ENCODE measurements at regions not wholly inside any gene's neighbourhood (a gene's known extent, or its start where the extent isn't known, plus 50 kb on each side); places are given as distances from the start of the nearest gene placed in this dataset.

GRCh38 chr5:2860101-2860500 is 108.6 kb upstream of the IRX2 start (continued):
- TF ChIP-seq PHF8 (IDR thresholded peaks at IDR 0.05; ENCODE audit: borderline replicate concordance, low read depth) (no peak), EHMT2 (IDR thresholded peaks at IDR 0.05; ENCODE audit: low read depth) (no peak)

DNA sequence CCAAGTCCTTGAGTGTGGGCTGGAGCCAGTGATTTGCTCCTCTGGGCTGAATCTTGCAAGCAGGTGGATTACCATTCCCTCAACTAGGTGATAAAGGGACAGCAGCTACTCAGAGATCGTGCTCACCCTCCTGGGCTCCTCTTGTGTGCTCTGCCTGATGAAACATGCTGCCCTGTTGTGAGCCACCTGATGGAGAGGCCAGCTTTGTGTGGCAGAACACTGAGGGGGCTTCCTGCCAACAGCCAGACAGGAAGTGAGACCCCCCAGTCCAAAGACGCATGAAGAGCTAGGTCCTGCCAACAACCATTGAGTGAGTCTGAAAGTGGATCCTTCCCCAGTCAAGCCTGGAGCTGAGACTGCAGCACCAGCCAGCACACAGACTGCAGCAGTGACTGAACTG is 106.4 kb upstream of the IRX2 start:
- FAIRE-seq (no peak), DNase-seq (ENCODE audit: low read depth in 1 of 2, low spot score in 1 of 2) (no peak), ATAC-seq (no peak)
- H3K9me3 ChIP-seq, result no peaks in the 10 kb centered on the region
- H3K27ac ChIP-seq, result no peak overlapping the region
- no peaks in the 10 kb centered on the region for H3K4me1 ChIP-seq
- WGBS (ENCODE audit: missing lambda C conversion rate), result 34% methylated on average over 2 of the region's 2 CpGs
- ChIA-PET POLR2A (no interaction called here), CTCF (no interaction called here)
- H3K4me3 ChIP-seq, result no peak overlapping the region
- no peak overlapping the region for H3K4me2 ChIP-seq
- TF ChIP-seq REST (IDR thresholded peaks at IDR 0.05) (no peak), KDM1A (IDR thresholded peaks at IDR 0.05; ENCODE audit: low read depth) (no peak), RARB (CRISPR knock-in tag; IDR thresholded peaks at IDR 0.05) (no peak), ZC3H11A (IDR thresholded peaks at IDR 0.05) (no peak), MYC (IDR thresholded peaks at IDR 0.05; ENCODE audit: borderline replicate concordance, low read length) (no peak), JUNB (IDR thresholded peaks at IDR 0.05) (no peak), HOXB5 (CRISPR knock-in tag; IDR thresholded peaks at IDR 0.05) (no peak), ELK1 (IDR thresholded peaks at IDR 0.05; ENCODE audit: low read depth, low read length) (no peak), ZNF302 (CRISPR knock-in tag; IDR thresholded peaks at IDR 0.05) (no peak), TFCP2L1 (CRISPR knock-in tag; IDR thresholded peaks at IDR 0.05) (no peak)
- TF ChIP-seq, protein P1, sequence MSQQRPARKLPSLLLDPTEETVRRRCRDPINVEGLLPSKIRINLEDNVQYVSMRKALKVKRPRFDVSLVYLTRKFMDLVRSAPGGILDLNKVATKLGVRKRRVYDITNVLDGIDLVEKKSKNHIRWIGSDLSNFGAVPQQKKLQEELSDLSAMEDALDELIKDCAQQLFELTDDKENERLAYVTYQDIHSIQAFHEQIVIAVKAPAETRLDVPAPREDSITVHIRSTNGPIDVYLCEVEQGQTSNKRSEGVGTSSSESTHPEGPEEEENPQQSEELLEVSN (IDR thresholded peaks at IDR 0.05; ENCODE audit: borderline replicate concordance, low read depth), result no peak

DNA sequence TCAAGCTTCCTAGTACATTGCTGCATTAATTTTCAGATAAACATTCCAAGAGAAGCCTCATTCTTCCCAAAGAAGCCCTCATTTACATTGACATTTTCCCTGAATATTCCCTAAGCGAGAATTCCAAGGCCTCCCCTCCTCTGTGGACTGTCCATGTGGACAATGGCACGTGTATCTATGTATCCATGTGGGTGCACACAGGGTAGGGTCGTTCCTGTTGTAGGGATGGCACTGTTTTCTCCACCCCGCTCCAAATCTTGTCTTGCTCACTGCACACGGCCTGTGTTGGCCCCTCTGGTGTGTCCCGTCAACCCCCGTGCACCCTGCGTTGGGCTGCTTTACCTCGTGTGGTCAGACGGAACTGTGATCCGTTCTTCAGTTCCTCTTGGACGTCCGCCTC is 104.7 kb upstream of the IRX2 start:
- Histone ChIP-seq H3K4me2 (no peak overlapping the region), H3K27ac (no peak overlapping the region), H3K9me3 (no peaks in the 10 kb centered on the region), H3K4me3 (no peak overlapping the region), H3K4me1 (no peaks in the 10 kb centered on the region)
- TF ChIP-seq, protein P2, sequence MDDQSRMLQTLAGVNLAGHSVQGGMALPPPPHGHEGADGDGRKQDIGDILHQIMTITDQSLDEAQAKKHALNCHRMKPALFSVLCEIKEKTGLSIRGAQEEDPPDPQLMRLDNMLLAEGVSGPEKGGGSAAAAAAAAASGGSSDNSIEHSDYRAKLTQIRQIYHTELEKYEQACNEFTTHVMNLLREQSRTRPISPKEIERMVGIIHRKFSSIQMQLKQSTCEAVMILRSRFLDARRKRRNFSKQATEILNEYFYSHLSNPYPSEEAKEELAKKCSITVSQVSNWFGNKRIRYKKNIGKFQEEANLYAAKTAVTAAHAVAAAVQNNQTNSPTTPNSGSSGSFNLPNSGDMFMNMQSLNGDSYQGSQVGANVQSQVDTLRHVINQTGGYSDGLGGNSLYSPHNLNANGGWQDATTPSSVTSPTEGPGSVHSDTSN (IDR thresholded peaks at IDR 0.05), result no peak
- TF ChIP-seq PHF8 (IDR thresholded peaks at IDR 0.05; ENCODE audit: borderline replicate concordance, low read depth) (no peak), JUNB (IDR thresholded peaks at IDR 0.05) (no peak), SREBF2 (IDR thresholded peaks at IDR 0.05) (no peak), MAFK (IDR thresholded peaks at IDR 0.05; ENCODE audit: partially characterized antibody) (no peak)
- POLR2A ChIA-PET, result no interaction called here
- CTCF ChIA-PET, result no interaction called here
- no peak for ATAC-seq
- WGBS (ENCODE audit: missing lambda C conversion rate), result 17% methylated on average over 12 of the region's 13 CpGs
- no peak for FAIRE-seq
- DNase-seq (ENCODE audit: low read depth in 1 of 2, low spot score in 1 of 2), result no peak

- ATAC-seq (no peak), FAIRE-seq (no peak), DNase-seq (ENCODE audit: low read depth in 1 of 2, low spot score in 1 of 2) (no peak)
- H3K4me1 ChIP-seq, result no peaks in the 10 kb centered on the region
- POLR2A ChIA-PET, result no interaction called here
- H3K4me2 ChIP-seq, result no peak overlapping the region
- no peaks in the 10 kb centered on the region for H3K9me3 ChIP-seq
- WGBS (ENCODE audit: missing lambda C conversion rate), result 18% methylated on average over 1 of the region's 1 CpG
- no peak overlapping the region for H3K4me3 ChIP-seq
- CTCF ChIA-PET, result no interaction called here
- no peak overlapping the region for H3K27ac ChIP-seq
- TF ChIP-seq, protein P2 (IDR thresholded peaks at IDR 0.05), result no peak
- TF ChIP-seq BCL3 (IDR thresholded peaks at IDR 0.05) (no peak), RARB (CRISPR knock-in tag; IDR thresholded peaks at IDR 0.05) (no peak), EHF (CRISPR knock-in tag; IDR thresholded peaks at IDR 0.05) (no peak), POLR2A (IDR thresholded peaks at IDR 0.05; ENCODE audit: low read length) (no peak), MAZ (IDR thresholded peaks at IDR 0.05; ENCODE audit: borderline replicate concordance, low read depth, low read length) (no peak), REST (IDR thresholded peaks at IDR 0.05) (no peak)
Observed at GRCh38 chr5:2852446-2852845, 101.0 kb upstream of the IRX2 start.

Data from A549 (cell line).